ENCODE measurements at regions not wholly inside any gene's neighbourhood (a gene's known extent, or its start where the extent isn't known, plus 50 kb on each side); places are given as distances from the start of the nearest gene placed in this dataset.

DNA sequence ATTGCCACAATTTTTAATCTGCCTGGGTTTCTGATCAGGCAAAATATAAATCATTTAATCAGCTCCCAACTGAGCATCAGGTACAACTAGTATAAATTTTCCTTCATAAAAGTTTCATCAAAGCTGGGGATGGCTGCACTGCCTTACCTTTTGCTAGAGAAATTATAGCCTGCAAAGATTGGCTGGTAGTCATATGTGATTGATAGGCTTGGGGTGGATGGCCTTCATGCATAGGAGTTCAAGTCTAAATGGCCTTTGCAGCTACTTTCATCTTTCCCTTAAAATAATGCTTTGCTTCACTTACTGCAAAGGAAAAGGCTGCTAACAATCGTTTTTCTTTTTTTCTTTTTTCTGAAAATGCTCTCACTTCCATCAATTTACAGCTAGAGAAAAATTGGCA lies 739.7 kb downstream of the CENPC start:
- ChIA-PET POLR2A (no interaction called here), CTCF (no interaction called here)
- H3K27ac ChIP-seq (ENCODE audit: low read depth, low read length), result no peak overlapping the region
- H3K27me3 ChIP-seq (ENCODE audit: control insufficient read depth, insufficient read depth, low read length), result no peaks in the 10 kb centered on the region
- peaks cover 3% of the 10 kb centered on the region; the same call in 1 of the 2 replicates for H3K9me3 ChIP-seq (ENCODE audit: control insufficient read depth, insufficient read depth, low read length)
- no peak for DNase-seq (ENCODE audit: low read depth, low spot score)
- no peak overlapping the region for H3K4me3 ChIP-seq (ENCODE audit: low read depth, low read length)
- TF ChIP-seq, protein P1, sequence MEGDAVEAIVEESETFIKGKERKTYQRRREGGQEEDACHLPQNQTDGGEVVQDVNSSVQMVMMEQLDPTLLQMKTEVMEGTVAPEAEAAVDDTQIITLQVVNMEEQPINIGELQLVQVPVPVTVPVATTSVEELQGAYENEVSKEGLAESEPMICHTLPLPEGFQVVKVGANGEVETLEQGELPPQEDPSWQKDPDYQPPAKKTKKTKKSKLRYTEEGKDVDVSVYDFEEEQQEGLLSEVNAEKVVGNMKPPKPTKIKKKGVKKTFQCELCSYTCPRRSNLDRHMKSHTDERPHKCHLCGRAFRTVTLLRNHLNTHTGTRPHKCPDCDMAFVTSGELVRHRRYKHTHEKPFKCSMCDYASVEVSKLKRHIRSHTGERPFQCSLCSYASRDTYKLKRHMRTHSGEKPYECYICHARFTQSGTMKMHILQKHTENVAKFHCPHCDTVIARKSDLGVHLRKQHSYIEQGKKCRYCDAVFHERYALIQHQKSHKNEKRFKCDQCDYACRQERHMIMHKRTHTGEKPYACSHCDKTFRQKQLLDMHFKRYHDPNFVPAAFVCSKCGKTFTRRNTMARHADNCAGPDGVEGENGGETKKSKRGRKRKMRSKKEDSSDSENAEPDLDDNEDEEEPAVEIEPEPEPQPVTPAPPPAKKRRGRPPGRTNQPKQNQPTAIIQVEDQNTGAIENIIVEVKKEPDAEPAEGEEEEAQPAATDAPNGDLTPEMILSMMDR (IDR thresholded peaks at IDR 0.05; ENCODE audit: low read depth, low read length), result no peak

DNA sequence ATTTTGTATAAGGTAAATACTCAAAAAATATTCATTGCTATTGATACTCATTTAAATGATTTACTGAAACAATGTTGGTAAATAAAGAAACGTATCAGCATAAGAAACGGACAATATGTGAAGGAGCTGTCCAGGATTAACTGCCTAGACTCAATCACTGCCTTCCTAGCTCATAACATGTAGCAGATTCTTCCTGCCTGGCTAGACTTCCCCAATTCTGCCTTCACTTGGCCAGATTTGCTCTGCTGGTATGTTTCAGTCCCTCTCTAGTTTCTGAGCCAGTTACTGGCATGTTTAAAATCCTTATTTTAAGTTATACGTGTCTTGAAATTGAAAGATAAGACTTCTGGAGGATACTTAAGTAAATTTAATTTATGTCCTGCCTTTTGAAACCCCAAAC lies 740.3 kb downstream of the CENPC start:
- DNase-seq (ENCODE audit: low read depth, low spot score), result no peak
- peaks cover 3% of the 10 kb centered on the region; the same call in 1 of the 2 replicates for H3K9me3 ChIP-seq (ENCODE audit: control insufficient read depth, insufficient read depth, low read length)
- ChIA-PET CTCF (no interaction called here), POLR2A (no interaction called here)
- H3K27ac ChIP-seq (ENCODE audit: low read depth, low read length), result no peak overlapping the region
- TF ChIP-seq, protein P1 (IDR thresholded peaks at IDR 0.05; ENCODE audit: low read depth, low read length), result no peak
- no peaks in the 10 kb centered on the region for H3K27me3 ChIP-seq (ENCODE audit: control insufficient read depth, insufficient read depth, low read length)
- H3K4me3 ChIP-seq (ENCODE audit: low read depth, low read length), result no peak overlapping the region

DNA sequence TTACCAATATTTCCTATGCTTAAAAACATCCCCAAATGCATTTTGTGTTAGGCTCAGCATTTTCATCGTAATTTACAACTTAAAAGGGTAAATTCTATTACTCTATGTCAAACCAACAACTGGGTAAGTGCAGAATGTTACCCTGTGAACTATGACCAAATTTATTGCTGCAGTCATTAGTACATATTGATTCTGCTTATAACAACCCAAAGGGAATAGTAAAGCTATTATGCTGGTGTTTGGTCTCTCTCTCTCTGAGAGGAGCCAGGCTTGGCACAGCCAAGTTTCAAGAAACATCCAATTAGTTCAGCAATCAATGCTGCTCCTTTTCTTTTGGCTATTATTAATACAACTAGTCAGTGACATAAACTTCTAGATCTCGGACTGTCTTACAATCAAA lies 747.7 kb downstream of the CENPC start:
- no peak for DNase-seq (ENCODE audit: low read depth, low spot score)
- CTCF ChIA-PET, result no interaction called here
- no peak overlapping the region for H3K4me3 ChIP-seq (ENCODE audit: low read depth, low read length)
- H3K9me3 ChIP-seq (ENCODE audit: control insufficient read depth, insufficient read depth, low read length), result no peaks in the 10 kb centered on the region
- no peak overlapping the region for H3K27ac ChIP-seq (ENCODE audit: low read depth, low read length)
- no peaks in the 10 kb centered on the region for H3K27me3 ChIP-seq (ENCODE audit: control insufficient read depth, insufficient read depth, low read length)
- POLR2A ChIA-PET, result no interaction called here
- TF ChIP-seq, protein P1 (IDR thresholded peaks at IDR 0.05; ENCODE audit: low read depth, low read length), result no peak

DNA sequence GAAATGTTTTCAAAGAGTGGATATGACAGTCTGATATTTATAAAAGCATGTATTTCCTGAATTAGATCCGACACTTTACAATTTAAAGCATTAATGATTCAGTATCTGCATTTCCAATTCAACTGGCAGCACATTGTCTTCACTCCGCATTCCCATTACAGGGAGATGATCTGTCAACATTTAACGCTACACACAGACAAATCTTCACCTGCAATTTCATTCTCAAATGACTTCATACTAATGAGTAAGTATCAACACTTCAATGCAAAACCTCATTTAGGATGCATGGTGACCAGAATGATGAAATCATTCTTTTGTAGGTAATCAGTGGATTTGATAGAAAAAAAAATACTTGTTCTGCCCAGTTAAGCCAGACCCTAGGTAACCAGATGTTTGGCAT lies 749.6 kb downstream of the CENPC start:
- Histone ChIP-seq H3K9me3 (ENCODE audit: control insufficient read depth, insufficient read depth, low read length) (no peaks in the 10 kb centered on the region), H3K27me3 (ENCODE audit: control insufficient read depth, insufficient read depth, low read length) (no peaks in the 10 kb centered on the region), H3K4me3 (ENCODE audit: low read depth, low read length) (no peak overlapping the region), H3K27ac (ENCODE audit: low read depth, low read length) (no peak overlapping the region)
- ChIA-PET POLR2A (no interaction called here), CTCF (no interaction called here)
- TF ChIP-seq, protein P1 (IDR thresholded peaks at IDR 0.05; ENCODE audit: low read depth, low read length), result no peak
- no peak for DNase-seq (ENCODE audit: low read depth, low spot score)

DNA sequence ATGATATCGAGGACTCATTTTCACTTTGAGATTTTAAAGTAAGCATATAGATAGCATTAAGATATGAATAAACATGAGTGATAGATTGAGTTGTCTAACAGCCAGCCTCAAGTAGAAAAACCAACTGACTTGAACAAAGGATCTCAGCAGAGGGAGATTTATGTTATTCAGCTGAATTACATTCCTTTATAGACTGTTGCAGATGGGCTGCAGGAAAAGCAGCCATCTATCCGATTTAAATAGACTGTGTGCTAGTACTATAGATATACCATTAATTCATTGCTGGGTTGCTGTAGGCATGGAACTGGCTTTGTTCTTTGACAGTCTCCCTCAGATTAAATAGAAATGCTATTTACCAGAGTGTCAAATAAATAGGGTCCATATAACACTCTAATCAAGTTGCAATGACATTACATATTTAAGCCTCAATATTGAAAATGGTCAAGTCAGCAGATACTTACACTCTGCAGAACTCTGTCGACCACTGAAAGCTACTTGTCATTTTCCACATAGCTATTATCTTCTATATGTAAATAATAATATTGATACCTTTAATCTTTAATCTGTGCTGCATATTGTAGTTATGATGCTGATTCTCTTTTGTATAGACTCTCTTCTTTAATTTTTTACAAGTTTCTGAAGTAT lies 750.8 kb downstream of the CENPC start:
- CTCF ChIA-PET, result no interaction called here
- POLR2A ChIA-PET, result no interaction called here
- Histone ChIP-seq H3K4me3 (ENCODE audit: low read depth, low read length) (no peak overlapping the region), H3K27ac (ENCODE audit: low read depth, low read length) (no peak overlapping the region), H3K27me3 (ENCODE audit: control insufficient read depth, insufficient read depth, low read length) (no peaks in the 10 kb centered on the region), H3K9me3 (ENCODE audit: control insufficient read depth, insufficient read depth, low read length) (no peaks in the 10 kb centered on the region)
- DNase-seq (ENCODE audit: low read depth, low spot score), result no peak
- TF ChIP-seq, protein P1 (IDR thresholded peaks at IDR 0.05; ENCODE audit: low read depth, low read length), result no peak

Measured in AG04450 (cell line).